HCT116 (cell line): ENCODE measurements at regions not wholly inside any gene's neighbourhood (a gene's known extent, or its start where the extent isn't known, plus 50 kb on each side); places are given as distances from the start of the nearest gene placed in this dataset.

Experiments
- ATAC-seq: fragments of 200-7000 bp; cut with Tn5 transposase; 2 replicates; pipeline ENCODE4 v1.9.1; 2020; ENCODE audit warnings: mild to moderate bottlenecking, moderate library complexity
- BruUV-seq: library from RNA; stranded (reverse); fragments of 400-500 nt; replicated peaks from 2 replicates; lab custom pipeline; 2021; lab: Mats Ljungman, UMichigan
- CTCF ChIA-PET: fragments of 300-600 bp; sonication (Branson Sonifier 250); formaldehyde crosslinking; loops from one replicate; lab custom pipeline; 2021; ENCODE audit warnings: antibody characterized with exemption; lab: Charles Lee
- POLR2A ChIA-PET: fragments of 300-600, 350-600 bp; sonication (Branson Sonifier 250); formaldehyde crosslinking; loops from one replicate; lab custom pipeline; 2021; ENCODE audit warnings: antibody characterized with exemption; lab: Charles Lee
- RAD21 ChIA-PET, 2 experiments: fragments of 300-600 bp; sonication (Branson Sonifier 250); formaldehyde crosslinking; loops; one replicate each; lab custom pipeline; 2023; ENCODE audit warnings: low total read pairs in 2 of 2; ENCODE audit not compliant: uncharacterized antibody in 2 of 2, unreplicated experiment in 2 of 2, low non-redundant PET in 1 of 2; lab: Charles Lee
- DNase-seq: peaks from one replicate; pipeline ENCODE4 v3.0.0-alpha.2; 2010; ENCODE audit warnings: low read depth, low spot score
- H2AFZ ChIP-seq: fragments of 200-600 bp; shearing (Covaris generic), sonication (generic); 2 replicates; pipeline ENCODE4 v1.6.1; 2017; ENCODE audit warnings: low read depth, mixed run types, mixed read lengths, antibody characterized with exemption, low read length; ENCODE audit not compliant: poor library complexity, severe bottlenecking
- H3K27ac ChIP-seq: 2 replicates; pipeline ENCODE4 v1.5.1; 2012; ENCODE audit warnings: low read depth, low read length
- H3K27me3 ChIP-seq: fragments of 200-600 bp; sonication (generic); 2 replicates; pipeline ENCODE4 v1.6.1; 2016; ENCODE audit warnings: mixed run types, low read length, mixed read lengths; ENCODE audit not compliant: insufficient read depth
- H3K36me3 ChIP-seq, 2 experiments: fragments of 200-500 bp in 1 of 2; fragments of 200-600 bp in 1 of 2; sonication (Bioruptor generic) in 1 of 2; sonication (generic) in 1 of 2; 2 replicates each; pipeline versions ENCODE4 v1.5.1 to v1.6.1; 2014 to 2016; ENCODE audit warnings: low read length in 2 of 2, inconsistent platforms in 1 of 2, mixed read lengths in 1 of 2, mixed run types in 1 of 2; ENCODE audit not compliant: insufficient read depth in 2 of 2, control insufficient read depth in 1 of 2
- H3K4me1 ChIP-seq, 2 experiments: fragments of 200-600 bp in 1 of 2; sonication (generic) in 1 of 2; 2 replicates each; pipeline versions ENCODE4 v1.5.1 to v1.6.1; 2012 to 2017; ENCODE audit warnings: low read length in 2 of 2, inconsistent platforms in 1 of 2, mild to moderate bottlenecking in 1 of 2, mixed read lengths in 1 of 2, mixed run types in 1 of 2, moderate library complexity in 1 of 2; ENCODE audit not compliant: insufficient read depth in 2 of 2, control insufficient read depth in 1 of 2
- H3K4me2 ChIP-seq: fragments of 200-600 bp; sonication (generic); 2 replicates; pipeline ENCODE4 v1.6.1; 2017; ENCODE audit warnings: mixed run types, low read length, mixed read lengths
- H3K4me3 ChIP-seq, 2 experiments: fragments of 200-600 bp in 1 of 2; sonication (generic) in 1 of 2; replicated peaks in 1 of 2; 2 replicates each; pipeline ENCODE4 v1.5.1; 2011 to 2016; ENCODE audit warnings: low read length in 2 of 2, control low read depth in 1 of 2, low read depth in 1 of 2, mild to moderate bottlenecking in 1 of 2, mixed read lengths in 1 of 2, mixed run types in 1 of 2
- H3K79me2 ChIP-seq: fragments of 200-600 bp; sonication (generic); 2 replicates; pipeline ENCODE4 v1.6.1; 2017; ENCODE audit warnings: mild to moderate bottlenecking, mixed run types, low read length, moderate library complexity, mixed read lengths; ENCODE audit not compliant: insufficient read depth
- H3K9ac ChIP-seq: fragments of 200-600 bp; sonication (generic); 2 replicates; pipeline ENCODE4 v1.6.1; 2016; ENCODE audit warnings: low read length, mixed read lengths
- H3K9me2 ChIP-seq: fragments of 200-600 bp; sonication (generic), shearing (Covaris generic); 2 replicates; pipeline ENCODE4 v1.6.1; 2017; ENCODE audit warnings: mixed run types, mild to moderate bottlenecking, moderate library complexity; ENCODE audit not compliant: insufficient read depth
- H3K9me3 ChIP-seq, 2 experiments: fragments of 200-500 bp in 1 of 2; fragments of 200-600 bp in 1 of 2; sonication (Bioruptor generic) in 1 of 2; sonication (generic) in 1 of 2; 2 replicates each; pipeline ENCODE4 v1.6.1; 2014 to 2017; ENCODE audit warnings: low read length in 2 of 2, mixed read lengths in 2 of 2, inconsistent platforms in 1 of 2, low read depth in 1 of 2, mild to moderate bottlenecking in 1 of 2, mixed run types in 1 of 2, moderate library complexity in 1 of 2; ENCODE audit not compliant: control insufficient read depth in 1 of 2, insufficient read depth in 1 of 2
- H4K20me1 ChIP-seq: fragments of 200-600 bp; sonication (generic), shearing (Covaris generic); 2 replicates; pipeline ENCODE4 v1.6.1; 2017; ENCODE audit warnings: mixed run types, mild to moderate bottlenecking, moderate library complexity; ENCODE audit not compliant: insufficient read depth
- CBX3 ChIP-seq: IDR thresholded peaks from 2 replicates; pipeline ENCODE4 v1.6.1; 2012; ENCODE audit warnings: low read depth
- ELF1 ChIP-seq: IDR thresholded peaks from 2 replicates; pipeline ENCODE4 v1.6.1; 2012; ENCODE audit warnings: low read depth, borderline replicate concordance
- EZH2 ChIP-seq: fragments of 200-600 bp; sonication (generic); IDR thresholded peaks from 2 replicates; pipeline ENCODE4 v1.6.1; 2017; ENCODE audit warnings: antibody characterized with exemption, mixed run types
- EZH2phosphoT487 ChIP-seq: fragments of 200-600 bp; IDR thresholded peaks from 2 replicates; pipeline ENCODE4 v1.6.1; 2018; ENCODE audit warnings: antibody characterized with exemption, borderline replicate concordance
- RAD21 ChIP-seq: IDR thresholded peaks from 2 replicates; pipeline ENCODE4 v1.6.1; 2012; ENCODE audit warnings: low read depth, mild to moderate bottlenecking
- TCF7L2 ChIP-seq: IDR thresholded peaks from 2 replicates; pipeline ENCODE4 v1.7.0; 2011; ENCODE audit warnings: borderline replicate concordance, inconsistent platforms; ENCODE audit not compliant: insufficient read depth, insufficient read length; ENCODE audit errors: extremely low read depth
- YY1 ChIP-seq: IDR thresholded peaks from 2 replicates; pipeline ENCODE4 v1.6.1; 2011; ENCODE audit warnings: low read length, low read depth, moderate library complexity, mild to moderate bottlenecking; ENCODE audit not compliant: insufficient replicate concordance; ENCODE audit errors: extremely low read depth
- ZNF274 ChIP-seq: fragments of 200-500 bp; sonication (Bioruptor generic); IDR thresholded peaks from 2 replicates; pipeline ENCODE4 v1.6.1; 2014; ENCODE audit warnings: mild to moderate bottlenecking, low read depth, low read length, inconsistent platforms
- intact Hi-C: fragments of 100-400 bp; cut with micrococcal nuclease; formaldehyde crosslinking; loops from 2 replicates; pipeline ENCODE4 v1.10.0; 2022
- TF ChIP-seq, protein P1 (sequence below), 3 experiments: fragments of 200-600 bp in 1 of 3; sonication (generic) in 1 of 3; IDR thresholded peaks in 2 of 3; conservative IDR thresholded peaks in 1 of 3; 2 replicates each; pipeline ENCODE4 v1.5.1; 2012 to 2017; ENCODE audit warnings: low read depth in 2 of 3, low read length in 2 of 3, antibody characterized with exemption in 1 of 3, borderline replicate concordance in 1 of 3, control low read depth in 1 of 3, mild to moderate bottlenecking in 1 of 3, mixed read lengths in 1 of 3, mixed run types in 1 of 3, moderate library complexity in 1 of 3; ENCODE audit not compliant: insufficient read depth in 1 of 3
- TF ChIP-seq, protein P2 (sequence below): IDR thresholded peaks from 2 replicates; pipeline ENCODE4 v1.6.1; 2012
- TF ChIP-seq, protein P3 (sequence below): IDR thresholded peaks from 2 replicates; pipeline ENCODE4 v1.6.1; 2012

DNA sequence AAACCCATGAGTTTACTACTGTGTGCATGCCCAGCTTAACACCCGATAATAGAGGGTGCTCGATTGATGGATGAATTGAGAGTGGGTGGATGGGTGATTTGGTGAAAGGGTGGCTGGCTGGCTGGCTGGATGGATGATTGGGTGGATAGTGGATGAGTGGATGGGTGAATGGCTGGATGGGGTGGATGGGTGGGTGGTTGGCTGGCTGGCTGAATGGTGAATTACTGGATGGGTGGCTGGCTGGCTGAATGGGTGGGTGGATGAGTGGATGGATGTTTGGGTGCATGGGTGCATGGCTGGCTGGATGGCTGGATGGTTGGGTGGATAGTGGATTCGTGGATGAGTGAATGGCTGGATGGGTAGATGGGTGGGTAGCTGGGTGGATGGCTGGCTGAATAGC is 201.1 kb downstream of the IRX1 start:
- Histone ChIP-seq H3K4me2 (no peak overlapping the region), H3K27ac (no peak overlapping the region), H3K36me3 (no peaks in the 10 kb centered on the region), H2AFZ (no peak overlapping the region), H3K9me2 (no peaks in the 10 kb centered on the region), H4K20me1 (no peaks in the 10 kb centered on the region), H3K27me3 (no peaks in the 10 kb centered on the region), H3K4me1 (no peaks in the 10 kb centered on the region), H3K79me2 (no peaks in the 10 kb centered on the region), H3K9me3 (peaks cover 10 to 19% of the 10 kb centered on the region in 2 experiments; a peak in 2 of 4 replicates), H3K4me3 (no peak overlapping the region), H3K9ac (no peak overlapping the region)
- DNase-seq (no peak), ATAC-seq (no peak)
- CTCF ChIA-PET = no interaction called here
- POLR2A ChIA-PET = no interaction called here
- BruUV-seq = no TSS peak
- TF ChIP-seq EZH2 = no peak
- no peak for TF ChIP-seq EZH2phosphoT487
- TF ChIP-seq, protein P1, sequence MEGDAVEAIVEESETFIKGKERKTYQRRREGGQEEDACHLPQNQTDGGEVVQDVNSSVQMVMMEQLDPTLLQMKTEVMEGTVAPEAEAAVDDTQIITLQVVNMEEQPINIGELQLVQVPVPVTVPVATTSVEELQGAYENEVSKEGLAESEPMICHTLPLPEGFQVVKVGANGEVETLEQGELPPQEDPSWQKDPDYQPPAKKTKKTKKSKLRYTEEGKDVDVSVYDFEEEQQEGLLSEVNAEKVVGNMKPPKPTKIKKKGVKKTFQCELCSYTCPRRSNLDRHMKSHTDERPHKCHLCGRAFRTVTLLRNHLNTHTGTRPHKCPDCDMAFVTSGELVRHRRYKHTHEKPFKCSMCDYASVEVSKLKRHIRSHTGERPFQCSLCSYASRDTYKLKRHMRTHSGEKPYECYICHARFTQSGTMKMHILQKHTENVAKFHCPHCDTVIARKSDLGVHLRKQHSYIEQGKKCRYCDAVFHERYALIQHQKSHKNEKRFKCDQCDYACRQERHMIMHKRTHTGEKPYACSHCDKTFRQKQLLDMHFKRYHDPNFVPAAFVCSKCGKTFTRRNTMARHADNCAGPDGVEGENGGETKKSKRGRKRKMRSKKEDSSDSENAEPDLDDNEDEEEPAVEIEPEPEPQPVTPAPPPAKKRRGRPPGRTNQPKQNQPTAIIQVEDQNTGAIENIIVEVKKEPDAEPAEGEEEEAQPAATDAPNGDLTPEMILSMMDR (IDR thresholded peaks at IDR 0.05 in 2 of 3, conservative IDR thresholded peaks at IDR 0.05 in 1 of 3; ENCODE audit: borderline replicate concordance in 1 of 3, insufficient read depth in 1 of 3, low read depth in 2 of 3, low read length in 2 of 3) = no peak
- no peak for TF ChIP-seq CBX3
- TF ChIP-seq, protein P2, sequence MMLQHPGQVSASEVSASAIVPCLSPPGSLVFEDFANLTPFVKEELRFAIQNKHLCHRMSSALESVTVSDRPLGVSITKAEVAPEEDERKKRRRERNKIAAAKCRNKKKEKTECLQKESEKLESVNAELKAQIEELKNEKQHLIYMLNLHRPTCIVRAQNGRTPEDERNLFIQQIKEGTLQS = no peak
- TF ChIP-seq TCF7L2 = no peak
- TF ChIP-seq YY1 = no peak
- TF ChIP-seq ELF1 = no peak
- TF ChIP-seq, protein P3, sequence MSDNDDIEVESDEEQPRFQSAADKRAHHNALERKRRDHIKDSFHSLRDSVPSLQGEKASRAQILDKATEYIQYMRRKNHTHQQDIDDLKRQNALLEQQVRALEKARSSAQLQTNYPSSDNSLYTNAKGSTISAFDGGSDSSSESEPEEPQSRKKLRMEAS = no peak
- TF ChIP-seq RAD21 = no peak
- no peak for TF ChIP-seq ZNF274
- RAD21 ChIA-PET = no interaction called here
- intact Hi-C loops = no loop called here
